ENCODE measurements at regions not wholly inside any gene's neighbourhood (a gene's known extent, or its start where the extent isn't known, plus 50 kb on each side); places are given as distances from the start of the nearest gene placed in this dataset.

DNA sequence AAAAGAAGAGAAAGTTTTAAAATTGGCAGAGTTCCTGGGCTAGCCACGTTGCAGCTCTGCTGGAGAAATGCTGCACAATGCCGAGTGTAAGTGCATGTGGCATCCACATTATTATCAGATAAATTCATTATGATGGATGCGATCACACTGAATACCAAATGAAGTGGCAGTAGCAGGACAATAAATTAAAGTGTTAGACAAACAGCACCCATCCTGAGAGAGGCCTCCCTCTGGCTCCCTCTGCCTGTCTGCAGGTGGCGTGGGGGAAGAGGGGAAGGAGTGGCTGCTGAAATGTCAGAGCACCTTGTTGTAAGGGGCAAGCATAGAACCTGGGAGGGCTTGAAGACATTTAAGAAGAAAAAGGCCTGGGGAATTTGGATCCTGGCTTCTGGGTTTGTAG lies 324.1 kb downstream of the HAPSTR1 start:
- TF ChIP-seq, protein P1, sequence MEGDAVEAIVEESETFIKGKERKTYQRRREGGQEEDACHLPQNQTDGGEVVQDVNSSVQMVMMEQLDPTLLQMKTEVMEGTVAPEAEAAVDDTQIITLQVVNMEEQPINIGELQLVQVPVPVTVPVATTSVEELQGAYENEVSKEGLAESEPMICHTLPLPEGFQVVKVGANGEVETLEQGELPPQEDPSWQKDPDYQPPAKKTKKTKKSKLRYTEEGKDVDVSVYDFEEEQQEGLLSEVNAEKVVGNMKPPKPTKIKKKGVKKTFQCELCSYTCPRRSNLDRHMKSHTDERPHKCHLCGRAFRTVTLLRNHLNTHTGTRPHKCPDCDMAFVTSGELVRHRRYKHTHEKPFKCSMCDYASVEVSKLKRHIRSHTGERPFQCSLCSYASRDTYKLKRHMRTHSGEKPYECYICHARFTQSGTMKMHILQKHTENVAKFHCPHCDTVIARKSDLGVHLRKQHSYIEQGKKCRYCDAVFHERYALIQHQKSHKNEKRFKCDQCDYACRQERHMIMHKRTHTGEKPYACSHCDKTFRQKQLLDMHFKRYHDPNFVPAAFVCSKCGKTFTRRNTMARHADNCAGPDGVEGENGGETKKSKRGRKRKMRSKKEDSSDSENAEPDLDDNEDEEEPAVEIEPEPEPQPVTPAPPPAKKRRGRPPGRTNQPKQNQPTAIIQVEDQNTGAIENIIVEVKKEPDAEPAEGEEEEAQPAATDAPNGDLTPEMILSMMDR (IDR thresholded peaks at IDR 0.05 in 4 of 5, conservative IDR thresholded peaks at IDR 0.05 in 1 of 5) = no peak
- no peak for TF ChIP-seq POLR2A (IDR thresholded peaks at IDR 0.05)
